AG10803 (cell line): ENCODE measurements at regions not wholly inside any gene's neighbourhood (a gene's known extent, or its start where the extent isn't known, plus 50 kb on each side); places are given as distances from the start of the nearest gene placed in this dataset.
"Not testable (repeated sequence)": the region's sequence is repeated elsewhere in the genome, so short reads cannot be mapped to it uniquely, and the experiment has no call there.

Experiments used
- DNase-seq: peaks from one replicate; pipeline ENCODE4 v3.0.0; 2010; ENCODE audit warnings: low read depth
- H3K4me3 ChIP-seq: 2 replicates; pipeline ENCODE4 v1.5.1; 2011; ENCODE audit warnings: mild to moderate bottlenecking, low read length, control low read depth
- TF ChIP-seq, protein P1 (sequence below): conservative IDR thresholded peaks from 2 replicates; pipeline ENCODE4 v1.5.1; 2011; ENCODE audit warnings: mild to moderate bottlenecking, low read length, control low read depth, inconsistent platforms

- no peak overlapping the region for H3K4me3 ChIP-seq
- TF ChIP-seq, protein P1, sequence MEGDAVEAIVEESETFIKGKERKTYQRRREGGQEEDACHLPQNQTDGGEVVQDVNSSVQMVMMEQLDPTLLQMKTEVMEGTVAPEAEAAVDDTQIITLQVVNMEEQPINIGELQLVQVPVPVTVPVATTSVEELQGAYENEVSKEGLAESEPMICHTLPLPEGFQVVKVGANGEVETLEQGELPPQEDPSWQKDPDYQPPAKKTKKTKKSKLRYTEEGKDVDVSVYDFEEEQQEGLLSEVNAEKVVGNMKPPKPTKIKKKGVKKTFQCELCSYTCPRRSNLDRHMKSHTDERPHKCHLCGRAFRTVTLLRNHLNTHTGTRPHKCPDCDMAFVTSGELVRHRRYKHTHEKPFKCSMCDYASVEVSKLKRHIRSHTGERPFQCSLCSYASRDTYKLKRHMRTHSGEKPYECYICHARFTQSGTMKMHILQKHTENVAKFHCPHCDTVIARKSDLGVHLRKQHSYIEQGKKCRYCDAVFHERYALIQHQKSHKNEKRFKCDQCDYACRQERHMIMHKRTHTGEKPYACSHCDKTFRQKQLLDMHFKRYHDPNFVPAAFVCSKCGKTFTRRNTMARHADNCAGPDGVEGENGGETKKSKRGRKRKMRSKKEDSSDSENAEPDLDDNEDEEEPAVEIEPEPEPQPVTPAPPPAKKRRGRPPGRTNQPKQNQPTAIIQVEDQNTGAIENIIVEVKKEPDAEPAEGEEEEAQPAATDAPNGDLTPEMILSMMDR = no peak
- no peak for DNase-seq
Observed at GRCh38 chrX:109184506-109185139, 297.3 kb downstream of the GUCY2F start.

GRCh38 chrX:109172091-109172602 is 309.7 kb downstream of the GUCY2F start:
- TF ChIP-seq, protein P1 = no peak
- no peak for DNase-seq
- H3K4me3 ChIP-seq = no peak overlapping the region

DNA sequence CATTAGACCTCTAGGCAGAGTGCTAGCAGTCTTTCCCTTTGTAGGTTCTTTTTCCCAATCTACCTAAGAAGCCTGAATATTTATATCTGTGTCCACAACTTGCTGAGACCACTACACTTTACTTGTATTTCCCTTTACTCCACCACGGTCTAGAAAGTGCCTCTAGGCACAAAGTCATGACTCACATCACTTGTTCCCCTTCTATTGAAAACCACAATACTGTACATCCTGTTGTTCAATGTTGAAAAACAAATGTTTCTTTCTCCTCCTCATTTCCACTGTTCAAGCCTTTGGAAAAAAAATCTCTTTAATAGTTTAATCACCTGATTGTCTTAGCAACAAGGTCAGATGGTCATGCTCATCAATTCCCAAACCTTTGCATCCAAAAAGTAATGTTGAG is 326.7 kb downstream of the GUCY2F start:
- DNase-seq = no peak
- H3K4me3 ChIP-seq = no peak overlapping the region

GRCh38 chrX:109144173-109144572 is 337.7 kb downstream of the GUCY2F start:
- DNase-seq, H3K4me3 ChIP-seq: not testable (repeated sequence)

More for the DNA sequence above, 326.7 kb downstream of the GUCY2F start:
- TF ChIP-seq, protein P1 = no peak

DNA sequence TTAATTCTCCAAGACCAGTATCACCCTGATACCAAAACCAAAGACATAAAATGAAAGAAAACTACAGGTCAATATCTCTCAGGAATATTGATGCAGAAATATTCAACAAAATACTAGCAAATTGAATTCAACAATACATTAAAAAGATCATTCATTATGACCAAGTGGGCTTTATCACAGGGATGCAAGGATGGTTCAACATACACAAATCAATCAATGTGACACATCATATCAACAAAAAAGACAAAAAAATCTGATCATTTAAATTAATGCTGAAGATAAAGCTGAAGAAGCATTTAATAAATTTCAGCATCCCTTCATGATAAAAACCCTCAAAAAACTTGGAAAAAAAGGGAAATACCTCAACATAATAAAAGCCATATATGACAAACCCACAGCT is 341.4 kb downstream of the GUCY2F start:
- TF ChIP-seq, protein P1 = no peak
- H3K4me3 ChIP-seq = no peak overlapping the region
- DNase-seq = no peak

- DNase-seq = no peak
- H3K4me3 ChIP-seq = no peak overlapping the region
- TF ChIP-seq, protein P1 = no peak
Observed at GRCh38 chrX:109134777-109135176, 347.1 kb downstream of the GUCY2F start.

GRCh38 chrX:109125304-109125703 is 356.6 kb downstream of the GUCY2F start:
- H3K4me3 ChIP-seq = no peak overlapping the region
- TF ChIP-seq, protein P1 = no peak
- no peak for DNase-seq
